ENCODE measurements at regions not wholly inside any gene's neighbourhood (a gene's known extent, or its start where the extent isn't known, plus 50 kb on each side); places are given as distances from the start of the nearest gene placed in this dataset.

DNA sequence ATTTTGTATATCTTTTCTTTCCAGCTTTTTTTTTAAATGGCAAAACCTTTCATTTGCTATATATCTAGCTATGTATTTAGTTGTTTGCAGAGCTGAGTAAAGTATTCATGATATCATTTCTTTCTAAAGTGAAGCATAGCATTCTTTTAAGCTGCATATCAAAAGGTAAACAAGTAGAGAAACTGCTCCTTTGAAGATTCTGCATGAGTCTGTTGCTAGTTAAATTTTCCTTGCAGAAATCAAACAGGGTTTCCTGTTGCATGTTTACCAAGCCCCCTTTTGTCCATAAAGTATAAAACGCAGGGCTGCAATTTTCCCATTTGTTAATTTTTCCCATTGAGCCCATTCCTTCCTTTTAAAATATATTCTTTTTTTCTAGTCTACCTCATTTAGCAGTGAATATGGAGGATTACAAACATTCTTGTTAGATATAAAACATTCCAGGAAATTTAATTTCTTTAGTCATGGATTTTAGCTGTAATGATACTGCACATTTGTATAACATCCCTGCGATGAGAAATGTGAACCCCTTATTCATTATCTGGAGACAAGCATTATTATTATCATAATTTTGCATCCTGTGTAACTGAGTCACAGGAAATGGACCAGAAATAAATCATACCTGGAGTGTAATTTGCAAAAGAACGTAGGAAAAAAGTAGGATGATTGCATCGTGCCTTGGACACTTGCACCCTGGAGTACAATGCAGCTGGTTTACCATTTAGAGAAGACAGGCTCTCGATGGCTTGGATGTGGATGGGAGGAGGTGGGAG is 110.9 kb upstream of the ARGLU1 start:
- DNase-seq (ENCODE audit: low read depth) = no peak

DNA sequence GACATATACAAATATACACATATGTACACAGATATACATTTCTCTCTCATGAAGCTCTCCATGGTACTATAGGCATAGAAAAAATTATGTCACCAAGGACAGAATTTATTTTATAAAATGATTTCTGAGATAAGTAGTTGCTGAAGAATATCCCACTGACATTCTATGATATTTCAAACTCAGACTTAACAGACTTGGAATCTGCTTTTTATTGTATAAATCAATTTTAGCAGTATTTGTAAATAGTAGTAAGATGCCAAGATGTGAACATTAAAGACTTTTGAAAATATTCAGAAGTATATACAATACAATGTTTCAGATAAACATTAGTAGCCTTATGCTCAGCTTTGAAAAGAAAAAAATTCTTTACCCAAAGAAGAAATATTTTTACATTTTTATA is 107.4 kb upstream of the ARGLU1 start:
- DNase-seq (ENCODE audit: low read depth) = no peak

DNA sequence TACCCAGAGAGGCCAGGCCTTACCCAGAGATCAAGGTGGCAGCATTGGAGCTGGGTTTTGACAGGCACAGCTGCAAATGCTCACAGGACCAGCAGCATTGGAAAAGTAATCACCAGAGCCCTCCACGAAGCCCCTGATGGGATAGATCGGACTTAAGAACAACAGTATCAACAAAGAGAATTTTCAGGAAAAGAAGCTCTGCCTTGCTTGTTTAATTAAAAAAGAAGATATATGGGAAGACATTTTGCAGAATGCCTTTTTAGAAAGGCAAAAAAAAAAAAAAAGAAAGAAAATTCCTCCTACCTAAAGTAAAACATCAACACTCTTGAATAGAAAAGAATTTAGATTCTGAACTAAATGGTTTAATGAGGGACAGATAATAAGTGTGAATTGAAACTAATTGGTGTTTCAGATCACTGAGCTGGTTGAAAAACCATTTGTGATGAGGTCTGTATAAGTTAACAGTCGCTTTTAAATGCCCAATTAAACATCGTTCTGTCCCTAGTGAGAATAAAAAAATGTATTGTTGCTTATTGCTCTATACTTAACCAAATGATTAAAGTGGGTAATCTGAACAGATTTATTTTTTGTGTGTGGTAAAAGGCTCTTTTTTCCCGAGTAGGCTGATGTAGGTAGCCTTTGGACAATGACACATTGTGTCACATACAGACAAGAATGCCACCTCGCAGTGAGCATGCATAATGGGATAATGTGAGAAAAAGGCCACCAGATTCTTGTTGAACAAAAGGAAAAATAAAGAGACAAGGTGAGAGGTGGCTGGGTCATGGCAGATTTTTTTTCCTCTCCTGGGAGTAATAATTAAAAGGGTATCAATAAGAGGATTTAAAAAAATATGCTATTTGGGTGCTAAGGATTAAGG is 93.0 kb upstream of the ARGLU1 start:
- no peak for DNase-seq (ENCODE audit: low read depth)

DNA sequence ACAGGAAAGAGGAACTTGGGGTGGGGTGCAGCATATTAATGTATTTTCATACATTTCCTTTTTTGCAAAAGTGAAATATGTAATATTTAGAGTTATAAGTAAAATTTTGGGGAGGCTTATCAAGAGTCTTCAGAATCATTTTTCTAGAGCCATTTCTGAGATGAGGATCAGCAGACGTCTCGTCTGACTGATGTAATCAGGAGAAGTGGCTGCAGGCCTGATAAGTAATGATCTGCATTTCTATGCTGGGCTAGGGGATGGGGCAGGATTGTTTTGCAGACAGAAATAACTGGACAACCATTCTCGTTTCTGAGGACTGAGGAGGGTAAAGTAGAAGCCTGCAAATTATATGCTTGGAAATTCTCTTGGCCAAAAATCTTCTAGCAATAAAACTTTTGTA is 89.2 kb upstream of the ARGLU1 start:
- DNase-seq (ENCODE audit: low read depth) = no peak

DNA sequence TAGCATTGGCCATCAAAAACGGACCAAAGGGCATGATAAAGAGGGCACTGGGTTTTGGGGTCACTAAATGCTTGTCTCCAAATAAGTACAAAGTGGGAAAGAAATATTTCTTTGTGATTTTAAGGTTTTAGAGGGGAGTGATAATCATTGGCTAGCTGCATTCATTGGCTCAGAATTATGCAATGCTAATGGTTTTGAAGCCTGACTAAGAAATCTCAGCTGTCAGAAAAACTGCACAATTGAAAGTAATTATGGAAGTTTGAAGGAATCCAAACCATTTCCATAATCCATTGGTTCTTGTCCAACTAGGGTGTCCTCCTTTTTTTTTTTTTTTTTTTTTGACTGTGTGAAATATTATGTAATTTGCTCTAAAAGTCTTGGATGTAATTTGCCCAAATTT is 88.2 kb upstream of the ARGLU1 start:
- no peak for DNase-seq (ENCODE audit: low read depth)

DNA sequence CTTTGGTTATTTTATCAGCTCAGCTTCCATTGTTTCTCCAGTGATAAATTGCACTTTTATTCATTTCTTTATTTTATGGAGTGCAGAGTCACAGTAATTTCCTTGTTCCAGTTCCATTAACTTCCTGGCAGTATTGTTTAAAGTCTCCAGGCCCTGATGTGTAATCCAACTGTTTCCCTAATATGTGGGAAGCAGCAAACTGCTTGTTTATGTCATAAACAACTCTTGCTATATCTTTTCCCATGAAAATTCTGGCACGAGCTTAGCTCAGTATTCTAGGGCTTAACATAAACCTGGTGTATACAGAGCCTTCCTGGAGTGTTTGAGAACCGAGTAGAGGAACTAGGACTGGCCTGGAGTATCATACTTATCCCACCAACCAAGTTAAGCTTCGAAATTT is 83.5 kb upstream of the ARGLU1 start:
- no peak for DNase-seq (ENCODE audit: low read depth)

DNA sequence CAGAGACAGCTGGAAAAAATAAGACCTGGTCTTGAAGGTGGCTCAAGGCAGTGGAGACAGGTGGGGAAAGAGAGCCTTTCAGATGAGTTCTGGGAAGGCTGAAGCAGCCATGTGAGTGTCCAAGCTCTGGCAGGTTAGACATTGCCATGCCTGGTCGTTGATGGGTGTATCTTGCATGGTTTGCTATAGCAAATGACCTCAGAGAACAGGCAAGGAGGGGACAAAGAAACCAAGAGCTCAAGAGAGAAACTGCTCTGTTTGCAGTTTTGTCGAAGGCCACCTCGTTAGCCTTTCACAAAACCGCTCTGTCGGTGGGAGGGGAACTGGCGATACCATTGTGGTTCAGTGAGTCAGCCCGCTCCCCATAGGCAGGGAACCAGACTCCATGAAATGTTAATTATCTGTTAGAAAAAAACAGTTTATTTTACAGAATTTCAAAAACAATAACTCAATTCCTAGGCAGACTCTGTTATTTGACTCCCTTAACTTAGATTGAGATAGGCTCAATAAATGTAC is 82.8 kb upstream of the ARGLU1 start:
- no peak for DNase-seq (ENCODE audit: low read depth)

DNA sequence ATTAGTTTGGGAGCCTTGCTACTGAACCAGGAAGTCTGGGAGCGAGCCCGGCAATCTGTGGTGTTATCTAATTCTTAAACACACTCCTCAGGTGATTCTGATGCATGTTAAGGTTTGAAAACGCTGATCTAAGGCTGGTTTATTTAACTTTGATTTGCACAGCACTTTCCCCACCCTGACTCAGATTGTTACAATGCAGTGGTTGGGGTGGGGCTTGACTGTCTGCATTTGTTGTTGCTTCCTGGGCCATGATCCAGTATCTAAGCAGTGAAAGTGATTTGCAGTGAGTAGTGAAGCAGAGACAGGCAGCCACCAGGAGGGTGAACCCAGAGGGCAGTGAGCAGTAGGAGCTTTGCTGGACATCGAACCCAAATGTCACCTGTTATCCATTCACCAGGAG is 81.6 kb upstream of the ARGLU1 start:
- DNase-seq (ENCODE audit: low read depth) = peak; percentile 60

DNA sequence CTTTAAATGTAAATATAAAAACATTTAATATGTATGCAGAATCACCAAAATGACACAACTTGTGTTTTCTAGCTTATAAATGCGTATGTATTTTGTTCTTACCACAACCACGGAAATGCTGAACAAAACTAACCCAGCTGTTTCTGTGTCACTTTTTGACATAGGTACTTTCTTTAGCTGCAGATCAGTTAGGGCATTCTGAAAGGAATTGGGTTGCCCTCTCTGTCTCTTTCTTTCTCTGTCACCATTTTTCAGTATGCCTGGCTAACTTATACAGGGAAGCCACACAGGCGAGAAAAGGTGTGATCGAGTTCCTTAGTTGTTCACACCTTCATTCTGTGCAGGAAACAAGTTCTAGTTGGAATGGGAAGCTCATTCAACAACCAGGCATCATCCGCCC is 72.6 kb upstream of the ARGLU1 start:
- DNase-seq (ENCODE audit: low read depth) = no peak

DNA sequence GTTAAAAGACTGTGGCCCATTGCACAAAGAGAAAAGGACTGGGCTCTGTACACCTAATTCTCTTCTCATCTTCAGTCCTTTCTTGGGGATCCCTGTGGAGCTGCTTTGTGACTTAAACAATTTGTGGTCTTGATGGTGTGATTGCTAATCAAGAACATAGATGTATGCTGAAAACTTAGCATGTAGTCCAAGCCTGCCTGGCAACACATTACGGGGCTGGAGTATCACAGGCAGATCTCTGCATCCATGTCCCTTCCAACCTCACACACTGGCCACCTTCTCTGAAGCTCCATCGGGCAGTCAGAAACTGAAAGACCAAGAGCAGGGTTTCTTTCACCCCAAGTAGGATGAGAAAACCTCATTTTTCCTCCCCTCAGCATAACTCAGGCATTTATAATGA is 69.6 kb upstream of the ARGLU1 start:
- no peak for DNase-seq (ENCODE audit: low read depth)

DNA sequence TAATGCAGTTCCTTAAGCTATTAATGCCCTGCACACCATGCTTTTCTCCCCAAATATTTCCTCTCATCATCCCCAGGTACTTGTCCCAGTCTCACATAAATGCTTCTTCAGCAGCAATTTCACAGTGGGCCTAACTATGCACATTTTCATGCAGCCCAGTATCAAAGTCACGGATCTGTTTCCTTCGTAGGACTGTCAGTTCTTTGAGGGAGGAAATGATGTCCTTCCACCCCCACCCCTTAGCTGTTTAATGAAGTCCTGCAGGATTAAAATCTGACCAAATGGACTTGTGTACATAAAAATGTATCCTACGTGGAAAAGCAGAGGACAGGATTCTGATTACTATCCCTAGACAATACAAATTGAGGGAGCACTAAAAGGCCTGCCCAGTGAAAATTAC is 68.6 kb upstream of the ARGLU1 start:
- DNase-seq (ENCODE audit: low read depth) = no peak

DNA sequence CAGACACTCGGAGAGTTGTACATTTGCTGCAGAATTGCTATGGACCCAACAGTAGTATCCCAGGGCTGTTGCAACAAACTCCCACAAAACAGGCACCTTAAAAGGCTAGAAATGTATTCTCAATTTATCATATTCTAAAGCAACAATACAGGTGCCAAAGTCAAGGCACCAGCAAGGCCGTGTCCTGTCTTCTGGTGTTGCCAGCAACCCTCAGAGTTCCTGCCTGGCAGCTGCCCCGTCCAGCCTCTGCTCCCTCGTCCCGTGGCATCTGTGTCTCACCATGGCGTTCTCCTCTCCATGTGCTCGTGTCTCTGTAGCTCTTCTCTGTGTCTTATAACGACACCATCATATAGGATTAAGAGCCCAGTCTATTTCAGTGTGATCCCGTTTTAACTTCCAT is 67.7 kb upstream of the ARGLU1 start:
- no peak for DNase-seq (ENCODE audit: low read depth)

DNA sequence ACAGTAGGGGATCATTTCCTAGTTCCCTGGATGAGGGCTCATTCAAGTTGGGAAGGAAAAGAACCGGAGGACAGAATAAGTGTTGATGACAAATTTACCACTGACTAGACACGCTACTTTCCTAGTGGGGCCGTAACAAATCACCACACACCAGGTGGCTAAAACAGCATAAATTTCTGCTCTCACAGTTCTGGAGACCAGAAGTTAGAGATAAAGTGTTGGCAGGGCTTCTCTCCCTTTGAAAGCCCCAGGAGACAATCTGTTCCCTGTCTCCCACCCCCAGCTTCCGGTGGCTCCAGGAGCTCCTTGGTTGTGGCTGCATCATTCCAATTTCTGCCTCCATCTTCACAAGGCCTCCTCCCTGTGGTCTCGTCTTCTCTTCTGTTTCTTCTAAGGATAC is 65.4 kb upstream of the ARGLU1 start:
- DNase-seq (ENCODE audit: low read depth) = no peak

DNA sequence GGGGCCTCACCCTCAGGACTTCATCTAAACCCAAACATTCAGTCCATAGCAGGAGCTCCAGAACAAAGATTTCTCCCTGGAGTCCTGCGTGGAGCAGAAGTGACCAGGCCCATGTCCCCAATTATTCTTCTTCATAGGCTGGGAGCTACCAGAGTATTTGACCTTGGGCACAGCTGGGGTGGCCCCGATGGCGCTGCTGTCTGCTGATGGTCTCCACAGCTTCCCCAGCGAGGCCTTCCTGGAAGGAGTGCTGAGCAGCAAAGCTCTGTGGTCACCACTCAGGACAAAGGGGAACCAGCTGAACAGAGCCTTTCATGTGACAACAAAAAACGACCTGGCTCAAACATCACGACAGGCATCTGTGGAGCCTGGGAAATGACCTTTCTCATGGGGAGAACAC is 62.7 kb upstream of the ARGLU1 start:
- DNase-seq (ENCODE audit: low read depth) = no peak

DNA sequence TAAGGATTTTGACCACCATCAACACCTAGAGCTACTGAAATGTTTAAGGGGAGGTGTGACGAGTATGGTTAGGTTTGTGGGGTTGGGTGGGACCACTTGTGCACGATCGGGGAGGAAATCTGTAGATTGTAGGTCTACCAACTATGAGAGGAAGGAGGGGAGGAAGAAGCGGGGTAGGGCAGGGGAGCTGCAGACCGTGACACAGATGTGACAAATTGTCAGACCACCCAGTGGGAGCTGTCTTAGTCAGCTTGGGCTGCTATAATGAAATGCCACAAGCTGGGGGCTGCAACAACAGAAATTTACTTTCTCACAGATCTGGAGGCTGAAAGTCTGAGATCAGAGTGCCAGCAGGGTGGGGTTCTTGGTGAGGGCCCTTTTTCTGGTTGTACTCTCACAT is 62.2 kb upstream of the ARGLU1 start:
- DNase-seq (ENCODE audit: low read depth) = no peak

DNA sequence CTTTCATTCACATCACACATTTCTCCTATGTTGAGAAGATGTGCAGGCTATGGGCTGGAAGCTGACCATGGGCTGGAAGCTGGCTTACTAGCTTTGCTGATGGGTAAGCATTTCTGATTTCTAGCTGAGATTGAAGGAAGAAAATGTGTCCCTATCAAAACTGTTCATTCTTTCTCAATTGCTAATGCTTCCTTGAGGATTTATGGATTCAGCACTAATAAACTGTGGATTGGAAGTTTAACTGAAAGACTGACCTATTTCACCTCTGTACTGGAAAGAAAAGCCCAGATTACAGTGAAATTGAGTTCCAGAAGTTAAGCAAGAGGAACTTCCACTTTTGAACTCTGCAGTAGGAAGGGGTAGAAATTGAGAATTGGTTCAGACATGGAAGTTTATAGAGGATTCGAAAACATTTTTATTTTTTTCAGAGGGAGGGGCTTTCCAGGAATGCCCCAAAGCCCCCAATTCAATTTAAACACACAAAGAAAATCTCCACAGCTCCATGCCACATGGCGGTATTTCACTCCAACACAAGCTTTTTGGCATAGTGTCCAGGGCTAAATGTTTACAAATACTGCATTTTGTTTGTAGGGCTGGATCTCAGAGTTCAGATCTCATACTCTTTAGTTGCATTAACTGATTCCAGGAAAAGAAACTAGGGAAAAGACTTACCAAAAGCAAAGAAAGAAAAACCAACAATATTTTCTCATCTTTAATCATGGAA is 61.2 kb upstream of the ARGLU1 start:
- no peak for DNase-seq (ENCODE audit: low read depth)

DNA sequence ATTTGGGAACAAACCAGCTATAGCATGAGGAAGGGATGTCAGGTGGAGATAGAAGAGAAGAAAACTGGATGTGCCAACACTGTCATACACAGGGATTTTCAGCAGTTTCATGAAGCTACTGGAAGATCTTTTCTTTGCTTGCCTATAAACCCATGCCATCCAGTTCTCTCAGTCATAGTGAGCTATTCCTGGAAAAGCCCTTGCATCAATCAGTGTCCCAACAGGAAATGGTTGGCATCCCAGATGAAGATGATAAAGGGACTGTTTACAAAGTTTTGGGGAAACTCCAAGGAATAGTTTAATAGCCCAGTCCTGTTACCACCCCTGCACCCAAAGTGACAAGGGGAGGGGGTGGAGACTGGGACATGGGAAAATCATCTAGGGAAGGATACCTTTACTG is 58.5 kb upstream of the ARGLU1 start:
- no peak for DNase-seq (ENCODE audit: low read depth)

DNA sequence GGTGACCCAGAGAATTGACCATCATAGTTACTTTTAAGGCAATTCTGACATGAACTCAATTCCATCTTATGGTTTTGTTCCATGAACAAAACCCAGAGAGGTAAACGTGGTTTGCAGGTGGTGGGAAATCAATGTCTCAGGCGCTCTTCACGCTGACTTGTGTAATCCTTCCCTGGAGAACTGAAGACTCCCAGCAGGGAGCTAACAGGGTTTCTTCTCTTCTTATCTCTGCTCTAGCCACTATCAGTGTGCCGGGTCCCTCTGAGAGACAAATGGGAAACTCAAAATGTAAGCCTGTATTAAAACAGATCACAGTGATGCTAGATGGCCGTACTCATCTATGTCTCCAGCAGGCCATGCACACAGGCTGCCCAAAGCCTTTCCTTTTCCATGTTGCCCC is 57.6 kb upstream of the ARGLU1 start:
- no peak for DNase-seq (ENCODE audit: low read depth)

DNA sequence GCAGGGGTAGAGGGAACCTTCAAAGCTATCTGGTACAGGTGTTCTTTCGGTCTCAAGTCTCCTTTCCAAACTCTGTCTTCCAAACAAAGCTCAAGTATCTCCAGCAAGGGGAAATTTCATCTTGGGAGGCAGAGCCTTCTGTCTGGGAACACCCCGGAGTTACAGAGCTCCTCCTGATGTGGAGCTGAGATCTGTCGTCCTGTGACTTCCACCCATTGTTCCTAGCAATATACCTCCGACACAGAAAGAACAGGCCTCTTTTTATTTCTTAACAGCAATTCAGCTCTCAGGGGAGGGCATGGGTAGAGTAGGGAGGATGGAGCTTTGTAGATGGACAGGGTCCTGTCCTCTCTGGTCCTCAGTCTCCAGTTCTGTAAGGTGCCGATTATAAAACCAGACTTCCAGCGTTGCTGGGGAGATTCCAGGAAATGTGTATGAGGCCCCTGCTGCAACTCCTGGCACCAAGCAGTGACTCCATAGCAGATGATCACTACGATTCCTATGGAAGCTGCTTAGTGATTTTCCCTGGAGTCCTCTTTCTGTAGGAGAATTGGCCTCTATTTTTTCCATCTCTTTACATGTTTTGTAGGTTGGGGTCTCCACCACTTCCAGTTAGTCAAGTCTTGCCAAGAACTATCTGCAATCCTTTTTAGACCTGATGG is 56.0 kb upstream of the ARGLU1 start:
- no peak for DNase-seq (ENCODE audit: low read depth)

DNA sequence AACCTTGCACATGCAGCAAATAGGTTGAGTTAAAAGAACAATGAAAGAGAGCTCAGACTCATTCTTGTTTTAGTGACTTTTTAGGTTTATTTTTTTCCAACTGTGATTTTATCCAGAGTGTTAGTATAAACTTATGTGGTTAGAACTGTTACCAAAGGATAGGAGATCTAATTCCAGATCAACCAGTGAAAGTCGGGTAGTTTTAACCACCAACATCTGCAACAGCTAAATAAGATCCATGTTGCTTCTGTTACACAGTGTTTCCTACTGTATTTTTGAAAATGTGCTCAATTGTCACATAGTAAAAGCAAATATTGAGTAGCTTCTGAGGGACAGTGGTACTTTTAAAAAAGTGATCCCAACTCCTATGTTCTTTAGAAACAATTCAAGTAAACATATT is 53.9 kb upstream of the ARGLU1 start:
- DNase-seq (ENCODE audit: low read depth) = no peak

DNA sequence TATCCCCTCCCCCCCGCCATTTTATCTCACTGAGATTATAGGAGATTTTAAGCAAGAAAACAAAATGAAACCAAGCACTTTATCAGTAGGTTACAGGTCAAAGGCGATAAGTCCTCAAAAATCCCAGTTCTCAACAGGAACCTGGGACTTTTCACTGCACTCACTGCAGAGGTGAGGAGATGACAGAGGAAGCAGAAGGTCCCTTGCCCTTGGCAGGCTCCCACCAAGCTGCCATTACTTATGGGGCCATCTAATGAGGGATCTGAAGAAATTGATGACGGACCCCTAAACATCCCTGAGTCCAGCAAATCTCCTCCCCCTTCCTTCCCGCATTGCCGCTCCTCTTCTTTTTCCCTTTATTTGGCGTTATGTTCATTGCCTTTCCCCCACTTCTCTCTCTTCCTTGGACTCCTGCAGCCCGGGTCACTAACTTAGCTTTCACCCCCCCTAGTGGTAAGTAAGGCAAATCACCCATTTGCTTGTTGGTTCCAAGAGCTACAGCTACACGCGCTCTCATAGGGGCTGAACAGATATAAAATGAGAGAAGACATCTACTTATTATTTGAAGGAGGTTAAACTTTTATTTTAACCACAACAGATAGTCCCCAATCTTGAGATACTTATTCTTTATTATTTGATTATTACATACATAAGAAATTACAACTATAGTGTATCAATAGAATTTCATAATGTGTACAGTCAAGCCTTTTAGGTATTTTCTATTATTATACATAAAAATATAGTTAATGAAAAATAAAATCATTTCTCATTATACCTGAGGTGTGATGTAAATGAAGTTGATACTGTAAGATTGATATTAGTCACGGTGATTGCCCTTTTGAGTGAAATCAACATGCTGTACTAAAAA is 52.0 kb upstream of the ARGLU1 start:
- peak; percentile 72 for DNase-seq (ENCODE audit: low read depth)
